Activated B cell treated with CpG ODN at 0.5 μM for 24 hours (primary cell): ENCODE measurements at regions not wholly inside any gene's neighbourhood (a gene's known extent, or its start where the extent isn't known, plus 50 kb on each side); places are given as distances from the start of the nearest gene placed in this dataset.

Experiments used
- ATAC-seq: fragments of 200-7000 bp; cut with Tn5 transposase; one replicate; pipeline ENCODE4 v1.10.0; 2021; ENCODE audit warnings: low read depth, mild to moderate bottlenecking, moderate library complexity
- CTCF ChIA-PET: fragments of 350-600 bp; sonication (Branson Sonifier 250); formaldehyde crosslinking; loops from one replicate; lab custom pipeline; 2021; ENCODE audit warnings: antibody characterized with exemption; lab: Charles Lee
- POLR2A ChIA-PET: fragments of 350-600 bp; sonication (Branson Sonifier 250); formaldehyde crosslinking; loops from one replicate; lab custom pipeline; 2021; ENCODE audit warnings: antibody characterized with exemption; lab: Charles Lee
- DNase-seq: peaks from one replicate; pipeline ENCODE4 v3.0.0; 2022
- H3K27ac Mint-ChIP-seq: one replicate; pipeline ENCODE4 v1.8.0; 2020; ENCODE audit warnings: mixed read lengths
- H3K27me3 Mint-ChIP-seq: one replicate; pipeline ENCODE4 v1.8.0; 2021; ENCODE audit warnings: mixed read lengths
- H3K36me3 Mint-ChIP-seq: one replicate; pipeline ENCODE4 v1.8.0; 2021; ENCODE audit warnings: low read depth, mixed read lengths
- H3K4me1 Mint-ChIP-seq: one replicate; pipeline ENCODE4 v1.8.0; 2021; ENCODE audit warnings: mixed read lengths
- H3K4me3 Mint-ChIP-seq: one replicate; pipeline ENCODE4 v1.8.0; 2020; ENCODE audit warnings: mild to moderate bottlenecking, mixed read lengths
- H3K9me3 Mint-ChIP-seq: one replicate; pipeline ENCODE4 v1.8.0; 2020; ENCODE audit warnings: mixed read lengths
- intact Hi-C: fragments of 100-400 bp; cut with micrococcal nuclease; formaldehyde crosslinking; loops from one replicate; pipeline ENCODE4 v1.15.1; 2024
- TF ChIP-seq, protein P1 (sequence below): fragments of 200-600 bp; IDR thresholded peaks from one replicate; pipeline ENCODE4 v1.8.0; 2022; ENCODE audit warnings: antibody characterized with exemption, mild to moderate bottlenecking

DNA sequence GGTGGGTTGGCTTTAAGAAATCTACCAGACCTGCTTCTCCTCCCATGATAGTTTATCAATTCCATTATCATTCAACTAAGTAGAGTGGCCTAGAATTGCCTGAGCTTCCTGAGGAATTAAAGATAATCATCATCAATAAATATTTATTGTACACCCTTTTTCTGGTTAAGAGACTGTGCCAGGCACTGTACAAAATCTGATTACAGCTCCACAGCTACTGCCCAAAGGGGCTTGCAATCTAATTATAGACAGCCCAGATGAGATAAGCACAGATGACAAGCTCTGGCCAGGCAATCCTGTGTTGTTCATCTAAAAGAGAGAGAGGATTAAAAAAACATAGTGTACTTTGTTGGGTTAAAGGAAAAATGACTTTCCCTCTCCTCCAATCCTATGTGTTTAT, 586.4 kb downstream of the GATA3 start:
- TF ChIP-seq, protein P1, sequence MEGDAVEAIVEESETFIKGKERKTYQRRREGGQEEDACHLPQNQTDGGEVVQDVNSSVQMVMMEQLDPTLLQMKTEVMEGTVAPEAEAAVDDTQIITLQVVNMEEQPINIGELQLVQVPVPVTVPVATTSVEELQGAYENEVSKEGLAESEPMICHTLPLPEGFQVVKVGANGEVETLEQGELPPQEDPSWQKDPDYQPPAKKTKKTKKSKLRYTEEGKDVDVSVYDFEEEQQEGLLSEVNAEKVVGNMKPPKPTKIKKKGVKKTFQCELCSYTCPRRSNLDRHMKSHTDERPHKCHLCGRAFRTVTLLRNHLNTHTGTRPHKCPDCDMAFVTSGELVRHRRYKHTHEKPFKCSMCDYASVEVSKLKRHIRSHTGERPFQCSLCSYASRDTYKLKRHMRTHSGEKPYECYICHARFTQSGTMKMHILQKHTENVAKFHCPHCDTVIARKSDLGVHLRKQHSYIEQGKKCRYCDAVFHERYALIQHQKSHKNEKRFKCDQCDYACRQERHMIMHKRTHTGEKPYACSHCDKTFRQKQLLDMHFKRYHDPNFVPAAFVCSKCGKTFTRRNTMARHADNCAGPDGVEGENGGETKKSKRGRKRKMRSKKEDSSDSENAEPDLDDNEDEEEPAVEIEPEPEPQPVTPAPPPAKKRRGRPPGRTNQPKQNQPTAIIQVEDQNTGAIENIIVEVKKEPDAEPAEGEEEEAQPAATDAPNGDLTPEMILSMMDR: no peak
- POLR2A ChIA-PET: no interaction called here
- Mint-ChIP-seq H3K4me3 (no peak overlapping the region), H3K4me1 (no peaks in the 10 kb centered on the region), H3K9me3 (peaks cover 7% of the 10 kb centered on the region), H3K36me3 (no peaks in the 10 kb centered on the region), H3K27ac (no peak overlapping the region), H3K27me3 (no peaks in the 10 kb centered on the region)
- ATAC-seq: no peak
- no peak for DNase-seq
- CTCF ChIA-PET: no interaction called here
- intact Hi-C loops: no loop called here

DNA sequence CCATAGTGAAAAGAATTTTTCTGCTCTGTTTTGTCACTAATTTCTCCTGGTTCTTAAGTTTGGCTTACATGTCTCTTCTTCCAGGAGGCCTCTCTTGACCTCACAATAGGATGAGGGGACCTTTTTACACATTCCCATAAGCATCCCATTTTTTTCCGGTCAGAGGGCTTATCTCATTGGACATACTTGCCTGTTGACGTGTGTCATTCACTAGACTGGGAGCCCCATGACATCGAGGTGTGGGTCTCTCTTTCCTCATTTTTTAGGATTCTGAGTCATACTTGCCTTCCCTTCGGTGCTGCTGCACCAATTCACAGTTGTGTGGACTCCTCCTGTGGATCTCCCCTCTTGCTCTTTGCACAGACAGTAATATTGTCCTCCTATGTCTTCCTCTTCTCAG, 601.8 kb downstream of the GATA3 start:
- no peaks in the 10 kb centered on the region for H3K27me3 Mint-ChIP-seq
- no peak overlapping the region for H3K27ac Mint-ChIP-seq
- DNase-seq: no peak
- H3K9me3 Mint-ChIP-seq: no peaks in the 10 kb centered on the region
- ChIA-PET CTCF (no interaction called here), POLR2A (no interaction called here)
- no peaks in the 10 kb centered on the region for H3K4me1 Mint-ChIP-seq
- H3K4me3 Mint-ChIP-seq: no peak overlapping the region
- H3K36me3 Mint-ChIP-seq: no peaks in the 10 kb centered on the region
- intact Hi-C loops: no loop called here
- TF ChIP-seq, protein P1: no peak
- no peak for ATAC-seq

DNA sequence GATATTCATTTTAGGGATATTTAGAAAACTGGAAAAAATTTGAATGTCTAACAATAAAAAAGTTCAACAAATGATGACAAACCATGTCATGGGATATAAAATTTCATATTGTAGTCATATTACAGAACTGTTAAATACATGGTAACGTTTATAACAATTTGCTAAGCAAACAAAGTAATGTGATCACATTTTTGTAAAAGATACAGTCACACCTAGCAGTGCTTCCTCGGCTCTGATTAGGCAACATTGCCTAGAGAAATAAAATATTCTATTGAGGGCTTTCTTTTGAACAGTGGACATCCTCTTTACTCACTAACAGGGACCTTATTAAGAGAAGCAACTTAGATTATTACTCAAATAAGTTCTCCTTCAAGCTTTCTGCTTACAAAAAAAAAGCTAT, 605.5 kb downstream of the GATA3 start:
- ChIA-PET POLR2A (no interaction called here), CTCF (no interaction called here)
- Mint-ChIP-seq H3K9me3 (no peaks in the 10 kb centered on the region), H3K27me3 (no peaks in the 10 kb centered on the region), H3K4me1 (no peaks in the 10 kb centered on the region), H3K27ac (no peak overlapping the region), H3K4me3 (no peak overlapping the region), H3K36me3 (no peaks in the 10 kb centered on the region)
- ATAC-seq (no peak), DNase-seq (no peak)
- intact Hi-C loops: no loop called here
- TF ChIP-seq, protein P1: no peak

DNA sequence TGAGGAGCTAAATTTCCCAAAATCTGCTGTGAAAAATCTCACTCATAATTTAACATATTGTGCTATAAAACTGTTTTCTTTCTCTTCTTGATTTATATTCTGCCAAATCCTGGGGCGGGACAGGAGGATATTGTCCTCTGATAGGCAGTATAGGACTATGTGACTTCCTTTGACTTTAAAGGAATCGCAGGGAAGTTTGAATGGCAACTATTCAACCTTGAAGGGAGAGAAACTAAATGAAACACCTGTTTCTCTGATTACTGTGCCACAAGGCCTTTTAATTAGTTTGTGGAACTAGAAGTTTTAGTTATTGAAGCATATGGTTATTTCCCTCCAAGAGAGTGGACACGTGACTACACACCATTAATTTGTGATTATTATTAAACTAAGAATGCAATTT, 607.4 kb downstream of the GATA3 start:
- ATAC-seq (no peak), DNase-seq (no peak)
- TF ChIP-seq, protein P1: no peak
- H3K9me3 Mint-ChIP-seq: no peaks in the 10 kb centered on the region
- H3K4me1 Mint-ChIP-seq: no peaks in the 10 kb centered on the region
- H3K27me3 Mint-ChIP-seq: no peaks in the 10 kb centered on the region
- POLR2A ChIA-PET: no interaction called here
- H3K27ac Mint-ChIP-seq: no peak overlapping the region
- CTCF ChIA-PET: no interaction called here
- H3K4me3 Mint-ChIP-seq: no peak overlapping the region
- H3K36me3 Mint-ChIP-seq: no peaks in the 10 kb centered on the region
- intact Hi-C loops: no loop called here

DNA sequence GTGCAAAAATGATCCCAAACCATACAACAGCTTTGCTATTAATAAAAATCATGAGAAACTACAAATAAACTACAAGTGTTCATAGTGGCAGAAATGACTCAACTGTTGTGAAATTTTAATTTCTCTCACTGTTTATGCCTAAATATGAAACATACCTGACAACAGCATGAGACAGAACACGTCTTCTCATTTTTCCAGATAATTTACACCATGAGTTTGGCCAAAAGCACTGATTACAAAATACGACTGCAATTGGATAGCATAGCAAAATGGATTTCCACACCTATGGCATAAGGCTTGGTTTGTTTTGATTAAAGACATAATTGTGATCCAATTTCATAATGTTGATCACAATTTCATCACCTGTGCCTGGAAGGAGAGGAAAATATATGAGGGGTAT, 608.6 kb downstream of the GATA3 start:
- intact Hi-C loops: no loop called here
- CTCF ChIA-PET: no interaction called here
- Mint-ChIP-seq H3K4me1 (no peaks in the 10 kb centered on the region), H3K27ac (no peak overlapping the region), H3K9me3 (no peaks in the 10 kb centered on the region), H3K36me3 (no peaks in the 10 kb centered on the region), H3K4me3 (no peak overlapping the region), H3K27me3 (no peaks in the 10 kb centered on the region)
- DNase-seq (no peak), ATAC-seq (no peak)
- TF ChIP-seq, protein P1: no peak
- POLR2A ChIA-PET: no interaction called here
